Spleen (tissue), 3 donors: ENCODE measurements at regions not wholly inside any gene's neighbourhood (a gene's known extent, or its start where the extent isn't known, plus 50 kb on each side); places are given as distances from the start of the nearest gene placed in this dataset.

Source experiments
- POLR2A ChIP-seq, 3 donors: fragments of 450-650 bp; IDR thresholded peaks; one replicate each; pipeline ENCODE4 v1.5.1; 2017; ENCODE audit warnings: antibody characterized with exemption in 3 of 3, mild to moderate bottlenecking in 1 of 3
- POLR2AphosphoS5 ChIP-seq, 3 donors: sonication (generic); formaldehyde crosslinking; IDR thresholded peaks; one replicate each; pipeline ENCODE4 v1.5.1; 2017; ENCODE audit warnings: antibody characterized with exemption in 3 of 3

- no peak for TF ChIP-seq POLR2A (IDR thresholded peaks at IDR 0.05)
- TF ChIP-seq POLR2AphosphoS5 (IDR thresholded peaks at IDR 0.05) = no peak
These were observed 80.9 kb upstream of the PHLPP1 start for GRCh38 chr18:62634458-62634857.
